ENCODE measurements at regions not wholly inside any gene's neighbourhood (a gene's known extent, or its start where the extent isn't known, plus 50 kb on each side); places are given as distances from the start of the nearest gene placed in this dataset.

DNA sequence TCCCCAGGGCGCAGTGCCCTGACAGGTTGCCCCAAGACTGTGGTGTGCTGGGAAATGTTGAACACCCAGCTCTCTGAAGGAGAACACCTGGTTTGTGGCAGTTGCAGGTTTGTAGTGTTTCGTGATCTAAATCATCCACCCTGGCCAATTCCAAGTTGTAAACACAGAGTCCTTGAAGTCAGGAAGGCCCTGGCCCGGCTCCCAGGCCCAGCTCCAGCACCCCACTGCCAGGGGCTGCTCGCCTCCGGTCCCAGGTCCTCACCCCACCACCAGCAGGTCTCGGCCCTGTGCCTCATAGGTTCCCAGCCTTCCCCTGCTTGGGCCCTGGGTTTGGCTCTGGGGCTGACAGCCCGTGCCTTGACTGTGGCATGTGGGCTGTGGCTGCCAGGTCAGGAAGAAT lies 121.4 kb upstream of the MLN start (continued):
- TF ChIP-seq, protein P1, sequence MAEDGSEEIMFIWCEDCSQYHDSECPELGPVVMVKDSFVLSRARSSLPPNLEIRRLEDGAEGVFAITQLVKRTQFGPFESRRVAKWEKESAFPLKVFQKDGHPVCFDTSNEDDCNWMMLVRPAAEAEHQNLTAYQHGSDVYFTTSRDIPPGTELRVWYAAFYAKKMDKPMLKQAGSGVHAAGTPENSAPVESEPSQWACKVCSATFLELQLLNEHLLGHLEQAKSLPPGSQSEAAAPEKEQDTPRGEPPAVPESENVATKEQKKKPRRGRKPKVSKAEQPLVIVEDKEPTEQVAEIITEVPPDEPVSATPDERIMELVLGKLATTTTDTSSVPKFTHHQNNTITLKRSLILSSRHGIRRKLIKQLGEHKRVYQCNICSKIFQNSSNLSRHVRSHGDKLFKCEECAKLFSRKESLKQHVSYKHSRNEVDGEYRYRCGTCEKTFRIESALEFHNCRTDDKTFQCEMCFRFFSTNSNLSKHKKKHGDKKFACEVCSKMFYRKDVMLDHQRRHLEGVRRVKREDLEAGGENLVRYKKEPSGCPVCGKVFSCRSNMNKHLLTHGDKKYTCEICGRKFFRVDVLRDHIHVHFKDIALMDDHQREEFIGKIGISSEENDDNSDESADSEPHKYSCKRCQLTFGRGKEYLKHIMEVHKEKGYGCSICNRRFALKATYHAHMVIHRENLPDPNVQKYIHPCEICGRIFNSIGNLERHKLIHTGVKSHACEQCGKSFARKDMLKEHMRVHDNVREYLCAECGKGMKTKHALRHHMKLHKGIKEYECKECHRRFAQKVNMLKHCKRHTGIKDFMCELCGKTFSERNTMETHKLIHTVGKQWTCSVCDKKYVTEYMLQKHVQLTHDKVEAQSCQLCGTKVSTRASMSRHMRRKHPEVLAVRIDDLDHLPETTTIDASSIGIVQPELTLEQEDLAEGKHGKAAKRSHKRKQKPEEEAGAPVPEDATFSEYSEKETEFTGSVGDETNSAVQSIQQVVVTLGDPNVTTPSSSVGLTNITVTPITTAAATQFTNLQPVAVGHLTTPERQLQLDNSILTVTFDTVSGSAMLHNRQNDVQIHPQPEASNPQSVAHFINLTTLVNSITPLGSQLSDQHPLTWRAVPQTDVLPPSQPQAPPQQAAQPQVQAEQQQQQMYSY (CRISPR knock-in tag; IDR thresholded peaks at IDR 0.05), result no peak
- TF ChIP-seq ZSCAN29 (IDR thresholded peaks at IDR 0.05), result no peak
- no peak for TF ChIP-seq NR2F1 (conservative IDR thresholded peaks at IDR 0.05)
- TF ChIP-seq MYC (IDR thresholded peaks at IDR 0.05; ENCODE audit: insufficient read depth, insufficient read length, insufficient replicate concordance, low read length, severe bottlenecking), result no peak
- TF ChIP-seq SRF (IDR thresholded peaks at IDR 0.05; ENCODE audit: low read depth in 2 of 2, low read length in 2 of 2), result no peak

DNA sequence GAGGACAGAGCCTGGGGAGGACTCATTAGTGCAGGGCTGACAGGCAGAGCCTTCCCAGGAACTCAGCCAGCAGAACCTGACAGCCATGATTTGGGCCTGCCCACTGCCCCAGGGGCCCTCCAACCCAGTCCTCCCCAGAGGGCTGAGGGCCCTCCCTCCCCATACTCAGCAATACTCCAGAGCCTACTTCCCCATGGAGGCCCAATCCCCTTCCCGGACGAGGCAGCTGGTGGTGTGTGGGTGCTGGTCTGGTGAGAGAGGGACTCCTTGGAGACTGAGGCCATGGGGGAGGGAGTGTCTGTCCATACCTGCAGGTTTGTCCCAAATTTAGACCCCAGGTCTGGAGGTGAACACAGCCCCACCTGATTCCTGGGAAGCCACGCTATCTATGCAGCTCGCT lies 120.9 kb upstream of the MLN start:
- ChIA-PET RAD21 (ENCODE audit: unreplicated experiment) (no interaction called here), POLR2A (no interaction called here), CTCF (no interaction called here), SMC1A (ENCODE audit: uncharacterized antibody, unreplicated experiment) (no interaction called here)
- Histone ChIP-seq H3K27ac (ENCODE audit: control insufficient read depth, insufficient read depth) (no peak overlapping the region), H3K4me1 (ENCODE audit: control insufficient read depth, insufficient read depth, low read length) (no peaks in the 10 kb centered on the region), H4K20me1 (ENCODE audit: control insufficient read depth, insufficient read depth) (no peaks in the 10 kb centered on the region), H3K4me3 (no peak overlapping the region), H3K9ac (ENCODE audit: control insufficient read depth, insufficient read depth, low read length) (no peak overlapping the region), H3K9me3 (replicated peaks; ENCODE audit: control insufficient read depth, insufficient read depth, low read length) (no peaks in the 10 kb centered on the region), H3K79me2 (ENCODE audit: control insufficient read depth, insufficient read depth, low read length) (no peaks in the 10 kb centered on the region), H3K36me3 (ENCODE audit: control insufficient read depth in 2 of 2, insufficient read depth in 2 of 2, low read length in 1 of 2) (no peaks in the 10 kb centered on the region), H3K27me3 (replicated peaks in 1 of 2; ENCODE audit: control insufficient read depth in 2 of 2, insufficient read depth in 2 of 2, low read length in 1 of 2) (no peaks in the 10 kb centered on the region; a peak in 1 of 4 replicates), H3K4me2 (ENCODE audit: control insufficient read depth, insufficient read depth) (no peak overlapping the region), H2AFZ (ENCODE audit: control insufficient read depth, low read depth, low read length) (no peak overlapping the region)
- ATAC-seq (no peak), DNase-seq (ENCODE audit: low read depth, low spot score) (no peak), FAIRE-seq (no peak)
- whole genome bisulfite sequencing (ENCODE audit: insufficient coverage, insufficient replicate concordance, low lambda C conversion rate, missing lambda C conversion rate), result 65% methylated on average over 4 of the region's 4 CpGs
- intact Hi-C loops (cut with micrococcal nuclease; ENCODE audit: unreplicated experiment), result no loop called here
- no TSS peak for BruUV-seq (replicated peaks)
- in situ Hi-C loops (cut with MboI), result no loop called here
- TF ChIP-seq RCOR1 (conservative IDR thresholded peaks at IDR 0.05; ENCODE audit: low read depth, low read length) (no peak), EZH2 (IDR thresholded peaks at IDR 0.05; ENCODE audit: borderline replicate concordance, control insufficient read depth, low read depth, low read length) (no peak), POLR2A (IDR thresholded peaks at IDR 0.05; ENCODE audit: low read depth, low read length) (no peak), NFYB (IDR thresholded peaks at IDR 0.05; ENCODE audit: insufficient read depth, low read depth, low read length) (no peak), CBX3 (IDR thresholded peaks at IDR 0.05; ENCODE audit: borderline replicate concordance, low read depth) (no peak), DPF2 (IDR thresholded peaks at IDR 0.05) (no peak), EP300 (IDR thresholded peaks at IDR 0.05; ENCODE audit: borderline replicate concordance in 1 of 2, control insufficient read depth in 1 of 2, low read depth in 2 of 2, low read length in 2 of 2) (no peak), PAX5 (IDR thresholded peaks at IDR 0.05; ENCODE audit: borderline replicate concordance, low read depth, low read length) (no peak), SREBF2 (IDR thresholded peaks at IDR 0.05; ENCODE audit: low read length) (no peak), MEF2A (IDR thresholded peaks at IDR 0.05; ENCODE audit: insufficient read depth, low read depth, low read length) (no peak), HCFC1 (IDR thresholded peaks at IDR 0.05; ENCODE audit: low read length) (no peak), CHD2 (IDR thresholded peaks at IDR 0.05; ENCODE audit: borderline replicate concordance, low read depth, low read length) (no peak)
- TF ChIP-seq, protein P2, sequence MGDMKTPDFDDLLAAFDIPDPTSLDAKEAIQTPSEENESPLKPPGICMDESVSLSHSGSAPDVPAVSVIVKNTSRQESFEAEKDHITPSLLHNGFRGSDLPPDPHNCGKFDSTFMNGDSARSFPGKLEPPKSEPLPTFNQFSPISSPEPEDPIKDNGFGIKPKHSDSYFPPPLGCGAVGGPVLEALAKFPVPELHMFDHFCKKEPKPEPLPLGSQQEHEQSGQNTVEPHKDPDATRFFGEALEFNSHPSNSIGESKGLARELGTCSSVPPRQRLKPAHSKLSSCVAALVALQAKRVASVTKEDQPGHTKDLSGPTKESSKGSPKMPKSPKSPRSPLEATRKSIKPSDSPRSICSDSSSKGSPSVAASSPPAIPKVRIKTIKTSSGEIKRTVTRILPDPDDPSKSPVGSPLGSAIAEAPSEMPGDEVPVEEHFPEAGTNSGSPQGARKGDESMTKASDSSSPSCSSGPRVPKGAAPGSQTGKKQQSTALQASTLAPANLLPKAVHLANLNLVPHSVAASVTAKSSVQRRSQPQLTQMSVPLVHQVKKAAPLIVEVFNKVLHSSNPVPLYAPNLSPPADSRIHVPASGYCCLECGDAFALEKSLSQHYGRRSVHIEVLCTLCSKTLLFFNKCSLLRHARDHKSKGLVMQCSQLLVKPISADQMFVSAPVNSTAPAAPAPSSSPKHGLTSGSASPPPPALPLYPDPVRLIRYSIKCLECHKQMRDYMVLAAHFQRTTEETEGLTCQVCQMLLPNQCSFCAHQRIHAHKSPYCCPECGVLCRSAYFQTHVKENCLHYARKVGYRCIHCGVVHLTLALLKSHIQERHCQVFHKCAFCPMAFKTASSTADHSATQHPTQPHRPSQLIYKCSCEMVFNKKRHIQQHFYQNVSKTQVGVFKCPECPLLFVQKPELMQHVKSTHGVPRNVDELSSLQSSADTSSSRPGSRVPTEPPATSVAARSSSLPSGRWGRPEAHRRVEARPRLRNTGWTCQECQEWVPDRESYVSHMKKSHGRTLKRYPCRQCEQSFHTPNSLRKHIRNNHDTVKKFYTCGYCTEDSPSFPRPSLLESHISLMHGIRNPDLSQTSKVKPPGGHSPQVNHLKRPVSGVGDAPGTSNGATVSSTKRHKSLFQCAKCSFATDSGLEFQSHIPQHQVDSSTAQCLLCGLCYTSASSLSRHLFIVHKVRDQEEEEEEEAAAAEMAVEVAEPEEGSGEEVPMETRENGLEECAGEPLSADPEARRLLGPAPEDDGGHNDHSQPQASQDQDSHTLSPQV (IDR thresholded peaks at IDR 0.05), result no peak
